ENCODE measurements at regions not wholly inside any gene's neighbourhood (a gene's known extent, or its start where the extent isn't known, plus 50 kb on each side); places are given as distances from the start of the nearest gene placed in this dataset.

GRCh38 chr18:27605107-27605834, 420.2 kb upstream of the CHST9 start:
- H3K27me3 ChIP-seq (ENCODE audit: insufficient read depth, low read depth), result no peaks in the 10 kb centered on the region
- intact Hi-C loops (cut with micrococcal nuclease; ENCODE audit: unreplicated experiment), result no loop called here
- ChIA-PET CTCF (no interaction called here), POLR2A (ENCODE audit: unreplicated experiment) (interaction anchor here (0.6 kb wide), 1 partner anchor 1063 kb away, joined by 13 read pairs; no protein-coding TSS in a partner anchor)
- no peaks in the 10 kb centered on the region for H3K79me2 ChIP-seq (ENCODE audit: low read depth)
- no peaks in the 10 kb centered on the region for H3K9me3 ChIP-seq (ENCODE audit: insufficient read depth, low read depth)
- H3K4me1 ChIP-seq (replicated peaks; ENCODE audit: insufficient read depth), result no peaks in the 10 kb centered on the region
- no peak overlapping the region for H2AFZ ChIP-seq
- H3K9me2 ChIP-seq (ENCODE audit: insufficient read depth), result no peaks in the 10 kb centered on the region
- H4K20me1 ChIP-seq (ENCODE audit: insufficient read depth), result no peaks in the 10 kb centered on the region
- H3F3A ChIP-seq (ENCODE audit: insufficient read depth, low read depth), result no peaks in the 10 kb centered on the region
- no TSS peak for BruUV-seq (replicated peaks)
- no peak overlapping the region for H3K4me2 ChIP-seq
- H3K36me3 ChIP-seq (ENCODE audit: low read depth), result no peaks in the 10 kb centered on the region
- H3K4me3 ChIP-seq, result no peak overlapping the region
- no peak for TF ChIP-seq EZH2 (IDR thresholded peaks at IDR 0.05; ENCODE audit: low read depth)
- TF ChIP-seq, protein P1, sequence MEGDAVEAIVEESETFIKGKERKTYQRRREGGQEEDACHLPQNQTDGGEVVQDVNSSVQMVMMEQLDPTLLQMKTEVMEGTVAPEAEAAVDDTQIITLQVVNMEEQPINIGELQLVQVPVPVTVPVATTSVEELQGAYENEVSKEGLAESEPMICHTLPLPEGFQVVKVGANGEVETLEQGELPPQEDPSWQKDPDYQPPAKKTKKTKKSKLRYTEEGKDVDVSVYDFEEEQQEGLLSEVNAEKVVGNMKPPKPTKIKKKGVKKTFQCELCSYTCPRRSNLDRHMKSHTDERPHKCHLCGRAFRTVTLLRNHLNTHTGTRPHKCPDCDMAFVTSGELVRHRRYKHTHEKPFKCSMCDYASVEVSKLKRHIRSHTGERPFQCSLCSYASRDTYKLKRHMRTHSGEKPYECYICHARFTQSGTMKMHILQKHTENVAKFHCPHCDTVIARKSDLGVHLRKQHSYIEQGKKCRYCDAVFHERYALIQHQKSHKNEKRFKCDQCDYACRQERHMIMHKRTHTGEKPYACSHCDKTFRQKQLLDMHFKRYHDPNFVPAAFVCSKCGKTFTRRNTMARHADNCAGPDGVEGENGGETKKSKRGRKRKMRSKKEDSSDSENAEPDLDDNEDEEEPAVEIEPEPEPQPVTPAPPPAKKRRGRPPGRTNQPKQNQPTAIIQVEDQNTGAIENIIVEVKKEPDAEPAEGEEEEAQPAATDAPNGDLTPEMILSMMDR (conservative IDR thresholded peaks at IDR 0.05), result peak; percentile 72
- peak in 1 of 2 experiments; percentile 39 for DNase-seq
- H3K27ac ChIP-seq, result no peak overlapping the region

DNA sequence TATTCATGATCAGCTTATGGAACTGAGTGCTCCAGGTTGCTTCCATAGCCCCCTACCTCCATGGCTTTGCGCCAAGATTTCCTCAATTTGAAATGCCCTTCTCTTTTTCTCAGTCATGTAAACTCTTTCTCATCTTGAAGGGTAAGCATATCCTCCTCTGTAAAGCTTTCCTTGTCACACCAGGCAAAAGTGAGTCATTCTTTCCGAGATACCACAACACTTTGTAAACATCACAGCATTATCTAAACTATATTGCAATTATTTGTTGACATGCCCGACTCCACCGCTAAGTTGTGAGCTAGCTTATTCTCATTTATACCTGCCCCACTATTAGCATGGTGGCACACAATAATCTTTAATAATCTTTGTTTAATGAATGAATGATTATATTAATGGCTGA, 419.5 kb upstream of the CHST9 start:
- Histone ChIP-seq H3K36me3 (ENCODE audit: low read depth) (no peaks in the 10 kb centered on the region), H3K27ac (no peak overlapping the region), H3K4me2 (no peak overlapping the region), H3K9me2 (ENCODE audit: insufficient read depth) (no peaks in the 10 kb centered on the region), H3F3A (ENCODE audit: insufficient read depth, low read depth) (no peaks in the 10 kb centered on the region), H3K4me3 (no peak overlapping the region), H3K9me3 (ENCODE audit: insufficient read depth, low read depth) (no peaks in the 10 kb centered on the region), H3K27me3 (ENCODE audit: insufficient read depth, low read depth) (no peaks in the 10 kb centered on the region), H3K4me1 (replicated peaks; ENCODE audit: insufficient read depth) (no peaks in the 10 kb centered on the region), H3K79me2 (ENCODE audit: low read depth) (no peaks in the 10 kb centered on the region), H2AFZ (no peak overlapping the region), H4K20me1 (ENCODE audit: insufficient read depth) (no peaks in the 10 kb centered on the region)
- ChIA-PET CTCF (no interaction called here), POLR2A (ENCODE audit: unreplicated experiment) (interaction anchor here (0.6 kb wide), 1 partner anchor 1063 kb away, joined by 13 read pairs; no protein-coding TSS in a partner anchor)
- DNase-seq, result no peak
- no TSS peak for BruUV-seq (replicated peaks)
- TF ChIP-seq, protein P1 (conservative IDR thresholded peaks at IDR 0.05), result no peak
- TF ChIP-seq EZH2 (IDR thresholded peaks at IDR 0.05; ENCODE audit: low read depth), result no peak
- intact Hi-C loops (cut with micrococcal nuclease; ENCODE audit: unreplicated experiment), result no loop called here

- H3K4me1 ChIP-seq (replicated peaks; ENCODE audit: insufficient read depth), result no peaks in the 10 kb centered on the region
- TF ChIP-seq, protein P1 (conservative IDR thresholded peaks at IDR 0.05), result no peak
- no peak for TF ChIP-seq EZH2 (IDR thresholded peaks at IDR 0.05; ENCODE audit: low read depth)
- no peak for DNase-seq
- no peaks in the 10 kb centered on the region for H3K79me2 ChIP-seq (ENCODE audit: low read depth)
- no peaks in the 10 kb centered on the region for H3K27me3 ChIP-seq (ENCODE audit: insufficient read depth, low read depth)
- intact Hi-C loops (cut with micrococcal nuclease; ENCODE audit: unreplicated experiment), result no loop called here
- H3K27ac ChIP-seq, result no peak overlapping the region
- H3F3A ChIP-seq (ENCODE audit: insufficient read depth, low read depth), result no peaks in the 10 kb centered on the region
- H3K36me3 ChIP-seq (ENCODE audit: low read depth), result no peaks in the 10 kb centered on the region
- BruUV-seq (replicated peaks), result no TSS peak
- no peak overlapping the region for H3K4me3 ChIP-seq
- CTCF ChIA-PET, result interaction anchor here (0.8 kb wide), 1 partner anchor 238 kb away, joined by 3 read pairs; no protein-coding TSS in a partner anchor
- H3K9me3 ChIP-seq (ENCODE audit: insufficient read depth, low read depth), result no peaks in the 10 kb centered on the region
- POLR2A ChIA-PET (ENCODE audit: unreplicated experiment), result no interaction called here
- H3K9me2 ChIP-seq (ENCODE audit: insufficient read depth), result no peaks in the 10 kb centered on the region
- no peaks in the 10 kb centered on the region for H4K20me1 ChIP-seq (ENCODE audit: insufficient read depth)
- no peak overlapping the region for H3K4me2 ChIP-seq
- H2AFZ ChIP-seq, result no peak overlapping the region
Observed at GRCh38 chr18:27602092-27602491, 417.0 kb upstream of the CHST9 start.

All from PC-9 (cell line).